ENCODE measurements at regions not wholly inside any gene's neighbourhood (a gene's known extent, or its start where the extent isn't known, plus 50 kb on each side); places are given as distances from the start of the nearest gene placed in this dataset.

GRCh38 chr2:104777721-104778120, 76.2 kb upstream of the POU3F3 start:
- TF ChIP-seq CTCF (IDR thresholded peaks at IDR 0.05; ENCODE audit: borderline replicate concordance, extremely low read depth, low read length, poor library complexity, severe bottlenecking) = no peak
- TF ChIP-seq EZH2 (IDR thresholded peaks at IDR 0.05; ENCODE audit: borderline replicate concordance, low read depth, low read length, severe bottlenecking) = no peak
